Right lobe of liver (tissue), 6 donors: ENCODE measurements at regions not wholly inside any gene's neighbourhood (a gene's known extent, or its start where the extent isn't known, plus 50 kb on each side); places are given as distances from the start of the nearest gene placed in this dataset.

Experiments
- ATAC-seq, 4 donors: fragments of 200-7000 bp; cut with Tn5 transposase; one replicate each; pipeline ENCODE4 v1.9.1; 2020; ENCODE audit warnings: mild to moderate bottlenecking in 4 of 4, moderate library complexity in 4 of 4
- DNase-seq, 3 donors: peaks; one replicate each; pipeline ENCODE4 v3.0.0-alpha.2; 2020
- H3K27ac ChIP-seq, 3 donors: fragments of 200-600 bp; one replicate each; pipeline ENCODE4 v1.8.0; 2022
- H3K27me3 ChIP-seq, 2 donors: fragments of 200-600 bp; one replicate each; pipeline ENCODE4 v1.8.0; 2022
- H3K36me3 ChIP-seq, 4 donors: fragments of 200-600 bp; sonication (generic) in 1 of 4; one replicate each; pipeline versions ENCODE4 v1.5.1 to v1.8.0; 2017 to 2022; ENCODE audit warnings: control low read depth in 1 of 4
- H3K4me1 ChIP-seq, 4 donors: fragments of 200-600 bp; sonication (generic) in 1 of 4; one replicate each; pipeline versions ENCODE4 v1.5.1 to v1.8.0; 2017 to 2022; ENCODE audit warnings: control low read depth in 1 of 4
- H3K4me3 ChIP-seq, 3 donors: fragments of 200-600 bp; one replicate each; pipeline ENCODE4 v1.8.0; 2022
- H3K9me3 ChIP-seq, 4 donors: fragments of 200-600 bp; sonication (generic) in 1 of 4; one replicate each; pipeline versions ENCODE4 v1.5.1 to v1.8.0; 2017 to 2022; ENCODE audit warnings: control low read depth in 1 of 4
- CTCF ChIP-seq, 4 donors: fragments of 200-600 bp in 3 of 4; fragments of 450-650 bp in 1 of 4; IDR thresholded peaks; one replicate each; pipeline versions ENCODE4 v1.5.1 to v1.8.0; 2016 to 2022; ENCODE audit warnings: antibody characterized with exemption in 4 of 4, mild to moderate bottlenecking in 2 of 4
- POLR2A ChIP-seq: fragments of 450-650 bp; IDR thresholded peaks from one replicate; pipeline ENCODE4 v1.6.1; 2017; ENCODE audit warnings: antibody characterized with exemption, mild to moderate bottlenecking
- WGBS: methylation state at CpG from one replicate; pipeline ENCODE4 v1.1.6; 2018; ENCODE audit warnings: low coverage, low lambda C conversion rate; ENCODE audit not compliant: insufficient coverage; ENCODE audit errors: missing lambda C conversion rate; 5-methylcytosine and 5-hydroxymethylcytosine counted together
- intact Hi-C, 2 donors: fragments of 100-400 bp; cut with DNase I; formaldehyde crosslinking; loops; one replicate each; pipeline versions ENCODE4 v1.11.2 to v1.14.1; 2022
- donor health status: DM: no; HTN: yes; CAD: no.
- donor health status: DM: no; HTN: no; CAD: no.
- donor health status: DM: no; HTN: no; CAD: no.
- donor health status: DM: no; HTN: yes; CAD: no.
- donor health status: DM: no; HTN: yes; CAD: no.

GRCh38 chr4:126037231-126037630, 722.5 kb downstream of the FAT4 start:
- intact Hi-C loops: no loop called here
- DNase-seq (no peak), ATAC-seq (no peak)
- H3K4me3 ChIP-seq: no peak overlapping the region
- H3K4me1 ChIP-seq: no peaks in the 10 kb centered on the region
- no peak overlapping the region for H3K27ac ChIP-seq
- no peak for TF ChIP-seq CTCF (IDR thresholded peaks at IDR 0.05)
- TF ChIP-seq POLR2A: no peak
- no peaks in the 10 kb centered on the region for H3K27me3 ChIP-seq
- H3K9me3 ChIP-seq: no peaks in the 10 kb centered on the region
- 47% methylated on average over 2 of the region's 2 CpGs for WGBS
- H3K36me3 ChIP-seq: no peaks in the 10 kb centered on the region

- Histone ChIP-seq H3K9me3 (no peaks in the 10 kb centered on the region), H3K27me3 (no peaks in the 10 kb centered on the region), H3K27ac (no peak overlapping the region), H3K4me1 (no peaks in the 10 kb centered on the region), H3K36me3 (no peaks in the 10 kb centered on the region), H3K4me3 (no peak overlapping the region)
- no peak for TF ChIP-seq CTCF (IDR thresholded peaks at IDR 0.05)
- no peak for TF ChIP-seq POLR2A
- 30% methylated on average over 2 of the region's 2 CpGs for WGBS
- intact Hi-C loops: no loop called here
- ATAC-seq: no peak
- DNase-seq: no peak
Observed at GRCh38 chr4:126038502-126039144, 723.9 kb downstream of the FAT4 start.

GRCh38 chr4:126046081-126046614, 731.4 kb downstream of the FAT4 start:
- H3K4me3 ChIP-seq: no peak overlapping the region
- ATAC-seq: no peak
- H3K4me1 ChIP-seq: no peaks in the 10 kb centered on the region
- WGBS: 40% methylated on average over 2 of the region's 2 CpGs
- H3K27me3 ChIP-seq: no peaks in the 10 kb centered on the region
- no peaks in the 10 kb centered on the region for H3K9me3 ChIP-seq
- intact Hi-C loops: no loop called here
- no peak for TF ChIP-seq POLR2A
- TF ChIP-seq CTCF (IDR thresholded peaks at IDR 0.05): no peak
- DNase-seq: no peak
- H3K36me3 ChIP-seq: no peaks in the 10 kb centered on the region
- no peak overlapping the region for H3K27ac ChIP-seq

GRCh38 chr4:126047114-126047513, 732.4 kb downstream of the FAT4 start:
- intact Hi-C loops: no loop called here
- no peaks in the 10 kb centered on the region for H3K9me3 ChIP-seq
- H3K4me1 ChIP-seq: no peaks in the 10 kb centered on the region
- 25% methylated on average over 1 of the region's 1 CpG for WGBS
- ATAC-seq (no peak), DNase-seq (no peak)
- H3K4me3 ChIP-seq: no peak overlapping the region
- H3K27ac ChIP-seq: no peak overlapping the region
- H3K36me3 ChIP-seq: no peaks in the 10 kb centered on the region
- no peaks in the 10 kb centered on the region for H3K27me3 ChIP-seq
- TF ChIP-seq CTCF (IDR thresholded peaks at IDR 0.05) (no peak), POLR2A (no peak)
